Testis (tissue), 2 donors: ENCODE measurements at regions not wholly inside any gene's neighbourhood (a gene's known extent, or its start where the extent isn't known, plus 50 kb on each side); places are given as distances from the start of the nearest gene placed in this dataset.

Experiments used
- CTCF ChIP-seq, 3 experiments: fragments of 450-650 bp in 2 of 3; fragments of 200-600 bp in 1 of 3; sonication (generic) in 1 of 3; IDR thresholded peaks; one replicate each; pipeline ENCODE4 v1.5.1; 2016 to 2019; ENCODE audit warnings: antibody characterized with exemption in 3 of 3, mild to moderate bottlenecking in 2 of 3, moderate library complexity in 1 of 3
- POLR2A ChIP-seq: fragments of 450-650 bp; IDR thresholded peaks from one replicate; pipeline ENCODE4 v1.6.1; 2017; ENCODE audit warnings: antibody characterized with exemption, mild to moderate bottlenecking, moderate library complexity

GRCh38 chr1:30035522-30036228 is 687.7 kb downstream of the MATN1 start:
- TF ChIP-seq CTCF (IDR thresholded peaks at IDR 0.05) (no peak), POLR2A (no peak)
